ENCODE measurements at regions not wholly inside any gene's neighbourhood (a gene's known extent, or its start where the extent isn't known, plus 50 kb on each side); places are given as distances from the start of the nearest gene placed in this dataset.

GRCh38 chr6:91970700-91971099 is 1383.8 kb upstream of the MAP3K7 start (continued):
- TF ChIP-seq CHD7 (IDR thresholded peaks at IDR 0.05; ENCODE audit: insufficient replicate concordance, low read length), result no peak
- TF ChIP-seq SIX5 (IDR thresholded peaks at IDR 0.05; ENCODE audit: low read depth, low read length), result no peak
- no peak for TF ChIP-seq E2F6 (IDR thresholded peaks at IDR 0.05)
- no peak for TF ChIP-seq CEBPB (IDR thresholded peaks at IDR 0.05; ENCODE audit: low read depth, low read length)
- TF ChIP-seq NANOG (IDR thresholded peaks at IDR 0.05; ENCODE audit: insufficient read depth, low read depth, low read length, poor library complexity, severe bottlenecking), result no peak
- TF ChIP-seq USF2 (IDR thresholded peaks at IDR 0.05; ENCODE audit: low read length), result no peak
- no peak for TF ChIP-seq TAF1 (IDR thresholded peaks at IDR 0.05; ENCODE audit: low read depth, low read length)
- TF ChIP-seq TCF12 (IDR thresholded peaks at IDR 0.05; ENCODE audit: low read depth, low read length), result no peak
- no peak for TF ChIP-seq SIN3A (conservative IDR thresholded peaks at IDR 0.05 in 1 of 2, IDR thresholded peaks at IDR 0.05 in 1 of 2; ENCODE audit: low read depth in 1 of 2, low read length in 2 of 2)
- TF ChIP-seq TEAD4 (IDR thresholded peaks at IDR 0.05; ENCODE audit: low read depth, low read length), result no peak

All from H1 (cell line).